PC-3 (cell line): ENCODE measurements at regions not wholly inside any gene's neighbourhood (a gene's known extent, or its start where the extent isn't known, plus 50 kb on each side); places are given as distances from the start of the nearest gene placed in this dataset.

Experiments
- ATAC-seq: fragments of 200-7000 bp; cut with Tn5 transposase; 2 replicates; pipeline ENCODE4 v1.9.1; 2020; ENCODE audit warnings: mild to moderate bottlenecking, moderate library complexity
- BruUV-seq: library from RNA; stranded (reverse); fragments of 400-500 nt; replicated peaks from 2 replicates; lab custom pipeline; 2021; lab: Mats Ljungman, UMichigan
- CTCF ChIA-PET: fragments of 300-600 bp; sonication (Branson Sonifier 250); formaldehyde crosslinking; loops from one replicate; lab custom pipeline; 2022; ENCODE audit warnings: antibody characterized with exemption; lab: Charles Lee
- POLR2A ChIA-PET: fragments of 300-600 bp; sonication (Branson Sonifier 250); formaldehyde crosslinking; loops from one replicate; lab custom pipeline; 2022; ENCODE audit warnings: antibody characterized with exemption; ENCODE audit not compliant: unreplicated experiment; lab: Charles Lee
- DNase-seq: peaks from one replicate; pipeline ENCODE4 v3.0.0-alpha.2; 2015
- H2AFZ ChIP-seq: fragments of 300-600 bp; sonication (generic); 2 replicates; pipeline ENCODE4 v1.6.0; 2016; ENCODE audit warnings: antibody characterized with exemption, low read length
- H3F3A ChIP-seq: fragments of 300-600 bp; sonication (generic); one replicate; pipeline ENCODE4 v1.6.0; 2017; ENCODE audit warnings: antibody characterized with exemption, low read length, control low read depth, mild to moderate bottlenecking; ENCODE audit not compliant: unreplicated experiment
- H3K27ac ChIP-seq: fragments of 300-600 bp; sonication (generic); 2 replicates; pipeline ENCODE4 v1.5.1; 2016; ENCODE audit warnings: mild to moderate bottlenecking, low read length
- H3K27me3 ChIP-seq: fragments of 300-600 bp; sonication (generic); 2 replicates; pipeline ENCODE4 v1.6.1; 2016; ENCODE audit warnings: low read length, mixed read lengths
- H3K36me3 ChIP-seq: fragments of 300-600 bp; sonication (generic); 2 replicates; pipeline ENCODE4 v1.6.1; 2016; ENCODE audit warnings: low read depth, mixed run types, low read length, mixed read lengths
- H3K4me1 ChIP-seq: fragments of 300-600 bp; sonication (generic); 2 replicates; pipeline ENCODE4 v1.5.1; 2016; ENCODE audit warnings: low read length; ENCODE audit not compliant: insufficient read depth
- H3K4me2 ChIP-seq: fragments of 300-600 bp; sonication (generic); 2 replicates; pipeline ENCODE4 v1.6.0; 2016; ENCODE audit warnings: low read length
- H3K4me3 ChIP-seq: fragments of 300-600 bp; sonication (generic); 2 replicates; pipeline ENCODE4 v1.5.1; 2016; ENCODE audit warnings: mild to moderate bottlenecking, low read length, mixed read lengths
- H3K79me2 ChIP-seq: fragments of 300-600 bp; sonication (generic); 2 replicates; pipeline ENCODE4 v1.6.1; 2017; ENCODE audit warnings: low read length, mixed read lengths
- H3K9ac ChIP-seq: fragments of 300-600 bp; sonication (generic); 2 replicates; pipeline ENCODE4 v1.6.0; 2016; ENCODE audit warnings: mild to moderate bottlenecking, low read length
- H3K9me2 ChIP-seq: fragments of 300-600 bp; sonication (generic); replicated peaks from 2 replicates; pipeline ENCODE4 v1.6.1; 2016; ENCODE audit warnings: mixed run types, low read length, mixed read lengths
- H3K9me3 ChIP-seq: fragments of 300-600 bp; sonication (generic); 2 replicates; pipeline ENCODE4 v1.6.1; 2016; ENCODE audit warnings: low read length, mixed read lengths
- H4K20me1 ChIP-seq: fragments of 300-600 bp; sonication (generic); 2 replicates; pipeline ENCODE4 v1.6.1; 2016; ENCODE audit warnings: low read length, mixed read lengths
- CTCF ChIP-seq: fragments of 300-600 bp; sonication (generic); conservative IDR thresholded peaks from 2 replicates; pipeline ENCODE4 v1.5.1; 2017; ENCODE audit warnings: antibody characterized with exemption, low read depth, mild to moderate bottlenecking, low read length
- EZH2 ChIP-seq: fragments of 300-600 bp; sonication (generic); IDR thresholded peaks from one replicate; pipeline ENCODE4 v1.6.1; 2017; ENCODE audit warnings: antibody characterized with exemption, mild to moderate bottlenecking, low read length; ENCODE audit not compliant: unreplicated experiment
- EZH2phosphoT487 ChIP-seq: fragments of 300-600 bp; sonication (generic); IDR thresholded peaks from 2 replicates; pipeline ENCODE4 v1.6.1; 2018; ENCODE audit warnings: mild to moderate bottlenecking, antibody characterized with exemption, low read length, borderline replicate concordance
- intact Hi-C: fragments of 100-400 bp; cut with micrococcal nuclease; formaldehyde crosslinking; loops from 2 replicates; pipeline ENCODE4 v1.9.0; 2023

GRCh38 chr20:11098888-11099287 is 425.1 kb upstream of the JAG1 start:
- peak; percentile 80 for ATAC-seq
- POLR2A ChIA-PET, result no interaction called here
- H3K4me2 ChIP-seq, result no peak overlapping the region

GRCh38 chr20:11101243-11101642 is 427.4 kb upstream of the JAG1 start:
- Histone ChIP-seq H3K4me2 (no peak overlapping the region), H3K4me1 (peaks cover 8% of the 10 kb centered on the region), H3K36me3 (no peaks in the 10 kb centered on the region), H3K4me3 (no peak overlapping the region), H3K27me3 (no peaks in the 10 kb centered on the region), H3K27ac (no peak overlapping the region), H3K9me2 (no peaks in the 10 kb centered on the region), H3K9ac (no peak overlapping the region), H3K79me2 (no peaks in the 10 kb centered on the region), H3K9me3 (no peaks in the 10 kb centered on the region), H3F3A (no peaks in the 10 kb centered on the region), H4K20me1 (no peaks in the 10 kb centered on the region), H2AFZ (no peak overlapping the region)
- no peak for TF ChIP-seq CTCF
- no peak for TF ChIP-seq EZH2phosphoT487
- no peak for TF ChIP-seq EZH2
- intact Hi-C loops, result no loop called here
- ChIA-PET POLR2A (no interaction called here), CTCF (no interaction called here)
- BruUV-seq, result no TSS peak
- ATAC-seq (peak; percentile 78), DNase-seq (peak; percentile 65)

More at GRCh38 chr20:11098888-11099287, 425.1 kb upstream of the JAG1 start:
- intact Hi-C loops, result loop anchor here (1.0 kb wide), 1 partner anchor 424 kb away; no protein-coding TSS in a partner anchor
- no peaks in the 10 kb centered on the region for H3K36me3 ChIP-seq
- no peaks in the 10 kb centered on the region for H3K9me3 ChIP-seq
- no peaks in the 10 kb centered on the region for H3K79me2 ChIP-seq
- no TSS peak for BruUV-seq
- H3K4me1 ChIP-seq, result peaks cover 8% of the 10 kb centered on the region
- H3F3A ChIP-seq, result no peaks in the 10 kb centered on the region
- no peak overlapping the region for H3K9ac ChIP-seq
- DNase-seq, result peak; percentile 62
- H4K20me1 ChIP-seq, result no peaks in the 10 kb centered on the region
- no peaks in the 10 kb centered on the region for H3K9me2 ChIP-seq
- no peak for TF ChIP-seq EZH2
- TF ChIP-seq CTCF, result peak; percentile 68
- H3K27ac ChIP-seq, result no peak overlapping the region
- no peak overlapping the region for H2AFZ ChIP-seq
- H3K27me3 ChIP-seq, result no peaks in the 10 kb centered on the region
- H3K4me3 ChIP-seq, result no peak overlapping the region
- CTCF ChIA-PET, result no interaction called here

- BruUV-seq, result no TSS peak
- Histone ChIP-seq H3F3A (no peaks in the 10 kb centered on the region), H3K9ac (no peak overlapping the region), H3K4me1 (peaks cover 8% of the 10 kb centered on the region), H2AFZ (no peak overlapping the region), H4K20me1 (no peaks in the 10 kb centered on the region), H3K4me3 (no peak overlapping the region), H3K27ac (no peak overlapping the region), H3K36me3 (no peaks in the 10 kb centered on the region), H3K4me2 (no peak overlapping the region), H3K9me3 (no peaks in the 10 kb centered on the region), H3K79me2 (no peaks in the 10 kb centered on the region), H3K9me2 (no peaks in the 10 kb centered on the region), H3K27me3 (no peaks in the 10 kb centered on the region)
- intact Hi-C loops, result no loop called here
- POLR2A ChIA-PET, result no interaction called here
- ATAC-seq (no peak), DNase-seq (no peak)
- no peak for TF ChIP-seq EZH2phosphoT487
- TF ChIP-seq EZH2, result no peak
- TF ChIP-seq CTCF, result no peak
- CTCF ChIA-PET, result no interaction called here
Observed at GRCh38 chr20:11101696-11102095, 427.9 kb upstream of the JAG1 start.
